HuH-7.5 (cell line): ENCODE measurements at regions not wholly inside any gene's neighbourhood (a gene's known extent, or its start where the extent isn't known, plus 50 kb on each side); places are given as distances from the start of the nearest gene placed in this dataset.
A peak's percentile ranks its signal among the peaks of the same experiment; 100 is the strongest.
"Not testable (repeated sequence)": the region's sequence is repeated elsewhere in the genome, so short reads cannot be mapped to it uniquely, and the experiment has no call there.

ENCODE experiments used
- DNase-seq: peaks from one replicate; pipeline ENCODE4 v3.0.0; 2011; ENCODE audit warnings: low spot score

DNA sequence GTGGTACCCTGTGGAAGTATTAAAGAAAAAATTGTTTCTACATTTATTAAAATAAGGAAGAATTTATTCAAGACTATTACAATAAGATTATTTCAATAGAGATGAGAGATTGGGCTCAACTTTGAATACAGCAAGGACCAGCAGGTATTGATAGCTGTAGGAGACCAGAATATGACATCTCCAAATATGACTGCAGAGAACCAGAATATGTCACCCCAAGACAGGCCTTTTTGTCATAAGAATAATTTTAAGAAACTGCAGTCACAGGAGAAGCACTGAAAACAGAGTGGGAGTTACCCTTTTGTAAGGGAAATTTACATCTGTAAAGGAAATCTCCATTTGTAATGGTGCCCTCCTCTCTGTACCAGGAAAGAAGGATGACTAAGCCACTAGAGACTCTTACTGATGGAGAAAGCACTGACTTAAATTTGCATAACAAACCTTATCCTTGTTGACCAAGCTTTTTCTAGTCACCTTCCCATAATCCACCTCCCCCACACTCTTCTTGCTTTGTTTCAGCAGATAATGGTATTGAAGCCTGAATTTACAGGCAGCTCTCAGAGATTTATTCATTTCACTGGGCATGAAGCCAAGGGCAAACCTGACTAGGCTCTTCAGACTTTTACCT lies 145.1 kb upstream of the RMP24 start:
- DNase-seq, result peak; percentile 10

DNA sequence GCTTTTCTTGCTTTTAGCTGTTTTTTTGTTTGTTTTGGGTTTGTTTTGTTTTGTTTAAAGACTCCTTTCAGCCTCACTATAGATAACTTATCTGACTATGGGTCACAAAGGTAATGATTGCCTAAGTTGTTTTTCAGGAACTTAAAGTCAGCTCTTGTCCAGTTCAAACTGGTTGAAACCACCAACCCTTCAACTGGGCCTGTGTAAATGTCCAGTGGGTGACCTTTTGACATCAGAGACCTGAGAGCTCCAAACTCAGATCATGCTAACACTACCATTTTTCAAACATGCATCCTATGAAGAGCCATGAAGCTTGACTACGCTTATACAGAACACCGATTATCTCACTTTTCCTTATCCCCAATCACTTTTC lies 144.6 kb upstream of the RMP24 start:
- DNase-seq, result no peak

DNA sequence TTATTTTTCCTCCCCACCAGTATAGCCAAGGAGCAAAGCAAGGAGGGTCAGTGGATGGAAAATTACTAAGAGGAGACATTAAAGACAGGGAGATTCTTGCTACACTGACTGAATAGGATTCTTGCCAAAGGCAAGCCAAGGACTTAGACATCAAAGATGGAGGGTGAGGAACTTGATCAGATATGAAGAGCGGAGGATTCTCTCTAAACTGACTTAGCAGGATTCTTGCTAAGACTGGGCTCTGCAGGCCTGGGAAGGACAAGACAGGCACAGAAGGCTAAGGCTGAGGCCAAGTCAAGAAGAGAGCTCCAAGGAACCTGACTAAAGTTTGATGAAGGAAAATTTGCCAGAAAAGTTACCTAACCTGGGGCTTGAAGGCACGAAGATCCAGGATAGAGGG lies 143.9 kb upstream of the RMP24 start:
- DNase-seq, result no peak

DNA sequence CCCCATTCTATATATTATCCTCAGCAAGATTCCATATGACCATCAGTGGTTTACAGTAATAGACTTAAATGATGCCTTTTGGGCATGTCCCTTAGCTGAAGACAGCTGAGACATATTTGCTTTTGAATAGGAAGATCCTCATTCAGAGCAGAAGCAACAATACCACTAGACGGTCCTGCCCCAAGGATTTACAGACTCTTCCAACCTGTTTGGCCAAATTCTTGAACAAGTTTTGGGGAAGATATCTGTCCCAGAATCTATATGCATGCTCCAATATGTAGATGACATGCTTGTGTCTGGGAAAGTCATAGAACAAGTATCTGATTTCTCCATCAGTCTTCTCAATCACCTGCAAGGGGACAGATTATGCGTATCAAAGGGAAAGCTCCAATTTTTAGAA lies 137.1 kb upstream of the RMP24 start:
- no peak for DNase-seq

- DNase-seq, result no peak
Measured at GRCh38 chr18:35835833-35836232, 136.6 kb upstream of the RMP24 start.

- no peak for DNase-seq
Measured at GRCh38 chr18:35836932-35837331, 135.5 kb upstream of the RMP24 start.

GRCh38 chr18:35837922-35838496 lies 134.5 kb upstream of the RMP24 start:
- no peak for DNase-seq

DNA sequence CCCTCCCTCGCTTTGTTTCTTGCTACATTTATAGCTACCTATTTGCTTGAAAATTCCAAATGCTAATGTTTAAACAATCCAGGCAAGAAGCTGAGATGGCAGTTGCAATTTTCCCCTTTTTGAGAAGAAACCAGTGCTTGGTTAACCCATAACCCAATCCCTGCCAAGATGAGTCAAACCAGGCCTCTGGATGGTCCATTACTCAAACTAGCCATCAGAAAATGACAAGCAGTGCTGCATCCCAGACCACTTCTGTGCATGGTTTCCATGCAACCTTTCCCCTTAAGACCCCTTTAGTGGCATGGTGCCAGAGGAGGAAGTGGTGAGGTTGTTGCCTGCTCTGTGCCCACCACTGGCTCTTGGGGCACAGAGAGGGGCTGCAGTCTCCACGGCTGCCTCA lies 131.2 kb upstream of the RMP24 start:
- no peak for DNase-seq

- DNase-seq, result no peak
Measured at GRCh38 chr18:35842536-35842935, 129.9 kb upstream of the RMP24 start.

GRCh38 chr18:35848321-35848720 lies 124.2 kb upstream of the RMP24 start:
- not testable (repeated sequence) for DNase-seq

DNA sequence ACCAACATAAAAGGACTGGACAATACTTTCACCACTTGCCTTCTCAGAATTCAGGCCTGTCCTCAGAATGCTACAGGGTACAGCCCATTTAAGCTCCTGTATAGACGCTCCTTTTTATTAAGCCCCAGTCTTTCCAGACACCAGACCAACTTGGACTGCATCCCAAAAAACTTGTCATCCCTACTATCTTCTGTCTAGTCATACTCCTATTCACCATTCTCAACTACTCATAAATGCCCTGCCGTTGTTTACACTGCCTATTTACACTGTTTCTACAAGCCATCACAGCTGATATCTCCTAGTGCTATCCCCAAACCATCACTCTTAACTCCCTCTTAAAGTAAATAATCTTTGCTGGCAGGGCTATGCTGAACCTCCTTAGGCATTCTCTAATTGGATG lies 123.2 kb upstream of the RMP24 start:
- DNase-seq, result not testable (repeated sequence)

GRCh38 chr18:35851286-35851970 lies 121.1 kb upstream of the RMP24 start:
- DNase-seq, result no peak

DNA sequence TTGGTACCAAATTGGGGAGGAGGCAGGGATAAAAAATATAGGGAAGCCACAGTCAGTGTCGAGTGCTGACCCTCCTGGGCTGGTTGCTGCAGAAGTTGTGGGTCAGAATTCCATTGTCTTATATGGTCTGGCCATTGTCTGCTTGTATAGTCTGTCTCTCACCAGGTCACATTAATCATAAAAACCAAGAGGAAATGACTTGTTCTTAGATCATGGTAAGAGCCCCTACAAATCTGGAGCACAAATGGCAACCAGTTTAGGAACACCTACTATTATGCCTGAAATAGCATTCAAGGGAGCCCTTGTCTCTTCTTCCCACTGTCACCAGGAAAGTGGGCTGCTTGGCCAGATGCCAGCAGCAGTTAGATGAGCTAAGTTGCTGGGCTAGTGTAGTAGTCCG lies 119.7 kb upstream of the RMP24 start:
- no peak for DNase-seq

GRCh38 chr18:35854095-35854494 lies 118.4 kb upstream of the RMP24 start:
- DNase-seq, result no peak

GRCh38 chr18:35856178-35856577 lies 116.3 kb upstream of the RMP24 start:
- DNase-seq, result no peak

DNA sequence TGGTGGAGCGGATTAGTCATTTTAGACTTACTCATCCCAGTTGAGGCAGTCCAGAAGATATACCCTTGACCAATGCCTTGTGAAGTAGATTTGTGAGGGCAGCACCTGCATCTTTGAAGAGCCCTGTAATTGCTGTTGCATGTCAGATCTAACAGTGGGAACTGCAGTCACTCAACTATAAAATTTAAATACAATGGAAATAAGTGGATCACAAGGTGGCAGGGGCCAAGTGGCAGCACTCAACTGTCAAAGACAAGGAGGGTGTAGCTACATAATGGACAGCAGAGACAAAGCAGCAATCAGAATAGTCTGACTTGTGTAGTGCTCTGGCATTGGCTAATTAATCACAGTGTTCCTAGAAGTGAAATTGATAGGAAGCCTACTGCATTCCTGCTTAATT lies 115.8 kb upstream of the RMP24 start:
- DNase-seq, result not testable (repeated sequence)

DNA sequence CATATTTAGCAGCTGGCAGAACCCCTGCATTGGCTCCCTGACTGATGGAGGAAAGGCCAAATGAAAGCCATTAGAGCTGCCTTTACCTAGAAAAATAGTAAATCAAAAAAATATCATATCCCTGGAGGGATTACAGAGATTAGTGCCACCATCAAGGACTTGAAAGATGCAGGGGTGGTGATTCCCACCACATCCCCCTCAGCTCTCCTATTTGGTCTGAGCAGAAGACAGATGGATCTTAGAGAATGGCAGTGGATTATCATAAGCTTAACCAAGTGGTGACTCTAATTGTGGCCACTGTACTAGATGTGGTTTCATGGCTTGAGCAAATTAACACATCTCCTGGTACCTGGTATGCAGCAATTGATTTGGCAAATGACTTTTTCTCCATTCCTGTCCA lies 114.9 kb upstream of the RMP24 start:
- DNase-seq, result not testable (repeated sequence)

DNA sequence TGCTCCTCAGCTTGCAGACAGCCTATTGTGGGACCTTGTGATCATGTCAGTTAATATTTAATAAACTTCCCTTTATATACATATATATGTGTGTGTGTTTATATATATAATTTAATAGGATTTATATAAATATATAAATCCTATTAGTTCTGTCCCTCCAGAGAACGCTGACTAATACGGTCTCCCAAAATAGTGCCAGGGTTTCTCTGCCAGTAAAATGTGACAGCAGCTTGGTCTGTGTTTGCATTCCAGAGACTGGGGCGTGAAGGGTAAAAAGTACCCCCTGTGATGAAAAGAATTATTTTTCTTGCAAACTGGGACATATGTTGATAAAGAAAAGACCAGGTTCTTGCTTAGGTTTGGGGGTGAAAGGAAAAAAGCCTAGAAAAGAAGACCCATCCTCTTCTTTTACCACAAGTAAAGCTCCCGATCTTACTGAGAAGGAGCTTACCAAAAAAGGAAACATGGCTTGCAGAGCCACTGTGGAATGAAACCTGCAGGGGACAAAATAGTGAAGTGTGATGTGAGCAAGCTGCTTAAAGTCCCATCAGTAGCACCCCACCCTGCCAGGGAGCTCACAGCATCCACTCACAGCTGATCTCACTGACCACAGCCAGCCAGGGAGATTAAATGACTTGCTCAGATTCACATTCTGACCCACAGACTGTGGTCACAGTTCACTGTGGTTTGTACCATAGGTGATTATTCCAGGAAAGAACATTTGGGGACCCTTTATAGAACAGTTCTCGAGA lies 110.9 kb upstream of the RMP24 start:
- DNase-seq, result no peak

DNA sequence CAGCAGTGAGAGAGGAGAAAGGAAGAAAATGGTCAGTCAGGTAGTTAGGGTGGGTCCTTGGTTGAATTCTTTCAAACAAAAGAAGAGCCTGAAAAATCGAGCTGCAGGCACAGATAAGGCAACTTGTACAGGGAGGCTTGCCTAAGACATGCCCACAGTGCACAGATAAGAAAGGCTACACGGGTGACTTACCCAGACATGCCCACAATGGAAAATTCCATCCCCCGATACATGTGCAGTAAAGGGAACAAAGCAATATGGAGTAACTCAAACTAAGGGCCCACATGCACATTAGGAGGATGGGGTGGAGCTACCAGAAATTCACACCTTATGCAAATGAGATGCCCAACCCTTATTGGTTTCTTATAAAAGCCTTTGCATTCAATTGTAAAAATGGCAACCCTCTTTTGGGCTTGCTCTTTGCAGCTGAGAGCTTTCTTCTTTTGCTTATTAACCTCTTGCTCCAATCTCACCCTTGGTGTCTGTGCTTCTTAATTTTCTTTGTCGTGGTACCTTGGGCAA lies 110.3 kb upstream of the RMP24 start:
- DNase-seq, result no peak

DNA sequence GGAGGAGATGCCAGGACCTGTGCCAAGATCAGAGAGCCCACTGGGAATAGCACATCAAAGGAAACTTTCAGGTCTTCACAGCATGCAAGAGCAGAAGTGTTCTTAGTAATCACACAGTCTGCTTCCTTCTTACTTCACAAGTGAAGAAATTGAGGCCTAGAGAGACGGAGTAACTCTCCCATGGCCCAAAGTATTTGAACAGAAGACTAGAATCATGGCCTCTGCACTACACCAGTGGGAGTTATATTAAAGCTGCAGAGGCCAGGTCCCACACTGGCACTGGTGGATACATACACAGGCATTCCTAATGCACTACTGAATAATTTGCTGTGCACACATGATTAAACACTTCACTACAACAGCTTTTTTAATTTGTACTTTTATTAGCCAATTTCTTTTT lies 107.6 kb upstream of the RMP24 start:
- DNase-seq, result no peak

GRCh38 chr18:35868915-35869314 lies 103.6 kb upstream of the RMP24 start:
- DNase-seq, result no peak

DNA sequence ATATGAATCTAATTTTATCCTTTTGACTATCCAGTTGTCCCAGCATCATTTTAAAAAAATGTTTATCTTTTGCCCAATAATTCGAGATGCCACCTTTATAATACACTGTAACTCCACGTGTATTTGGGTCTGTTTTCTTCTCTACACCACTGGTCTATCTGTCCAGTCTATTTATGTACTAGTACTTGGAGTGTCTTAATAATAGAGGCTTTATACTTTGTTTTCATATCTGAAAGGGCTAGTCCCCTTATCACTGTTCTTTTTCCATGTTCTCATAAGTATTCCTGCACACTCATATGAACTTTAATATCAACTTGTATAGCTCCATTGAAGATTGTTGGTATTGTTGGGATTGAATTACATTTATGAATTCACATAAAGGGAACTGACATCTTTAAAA lies 101.1 kb upstream of the RMP24 start:
- DNase-seq, result no peak

GRCh38 chr18:35875566-35875965 lies 96.9 kb upstream of the RMP24 start:
- no peak for DNase-seq
